Medulla oblongata (tissue), 1 donor: ENCODE measurements at regions not wholly inside any gene's neighbourhood (a gene's known extent, or its start where the extent isn't known, plus 50 kb on each side); places are given as distances from the start of the nearest gene placed in this dataset.
"Not testable (repeated sequence)": the region's sequence is repeated elsewhere in the genome, so short reads cannot be mapped to it uniquely, and the experiment has no call there.

Experiments
- DNase-seq: peaks from one replicate; pipeline ENCODE4 v3.0.0-alpha.2; 2015; ENCODE audit errors: extremely low spot score

GRCh38 chr6:113662093-113662665, 195.0 kb upstream of the MARCKS start:
- DNase-seq, result no peak

- no peak for DNase-seq
These were observed 194.3 kb upstream of the MARCKS start for GRCh38 chr6:113662688-113663333.

- no peak for DNase-seq
These were observed 192.2 kb upstream of the MARCKS start for GRCh38 chr6:113664909-113665308.

GRCh38 chr6:113668641-113669408, 188.3 kb upstream of the MARCKS start:
- peak; percentile 50 for DNase-seq

- DNase-seq, result no peak
These were observed 187.5 kb upstream of the MARCKS start for GRCh38 chr6:113669606-113670005.

- DNase-seq, result peak; percentile 66
These were observed 185.7 kb upstream of the MARCKS start for GRCh38 chr6:113671421-113671820.

- DNase-seq, result no peak
These were observed 184.5 kb upstream of the MARCKS start for GRCh38 chr6:113672491-113673149.

GRCh38 chr6:113674075-113674474, 183.1 kb upstream of the MARCKS start:
- DNase-seq, result no peak

- no peak for DNase-seq
These were observed 181.1 kb upstream of the MARCKS start for GRCh38 chr6:113676057-113676456.

GRCh38 chr6:113676968-113677367, 180.2 kb upstream of the MARCKS start:
- no peak for DNase-seq

GRCh38 chr6:113679051-113679450, 178.1 kb upstream of the MARCKS start:
- DNase-seq, result no peak

GRCh38 chr6:113680301-113680700, 176.8 kb upstream of the MARCKS start:
- no peak for DNase-seq

GRCh38 chr6:113683968-113684367, 173.2 kb upstream of the MARCKS start:
- DNase-seq, result no peak

GRCh38 chr6:113684382-113684901, 172.7 kb upstream of the MARCKS start:
- DNase-seq, result no peak

GRCh38 chr6:113686049-113686448, 171.1 kb upstream of the MARCKS start:
- no peak for DNase-seq

- not testable (repeated sequence) for DNase-seq
These were observed 167.5 kb upstream of the MARCKS start for GRCh38 chr6:113689620-113690019.

- DNase-seq, result no peak
These were observed 166.6 kb upstream of the MARCKS start for GRCh38 chr6:113690281-113691259.

GRCh38 chr6:113691260-113691656, 165.9 kb upstream of the MARCKS start:
- DNase-seq, result no peak

GRCh38 chr6:113693851-113694250, 163.3 kb upstream of the MARCKS start:
- DNase-seq, result no peak

GRCh38 chr6:113694278-113695077, 162.7 kb upstream of the MARCKS start:
- no peak for DNase-seq
